GM19468 (cell line): ENCODE measurements at regions not wholly inside any gene's neighbourhood (a gene's known extent, or its start where the extent isn't known, plus 50 kb on each side); places are given as distances from the start of the nearest gene placed in this dataset.
"Not testable (repeated sequence)": the region's sequence is repeated elsewhere in the genome, so short reads cannot be mapped to it uniquely, and the experiment has no call there.

Experiments used
- ATAC-seq: cut with Tn5 transposase; IDR thresholded peaks from one replicate; pipeline ENCODE4 v1.9.1; 2021; ENCODE audit warnings: mild to moderate bottlenecking, moderate library complexity, moderate number of reproducible peaks; ENCODE audit not compliant: unreplicated experiment; ENCODE audit errors: extremely low read depth

DNA sequence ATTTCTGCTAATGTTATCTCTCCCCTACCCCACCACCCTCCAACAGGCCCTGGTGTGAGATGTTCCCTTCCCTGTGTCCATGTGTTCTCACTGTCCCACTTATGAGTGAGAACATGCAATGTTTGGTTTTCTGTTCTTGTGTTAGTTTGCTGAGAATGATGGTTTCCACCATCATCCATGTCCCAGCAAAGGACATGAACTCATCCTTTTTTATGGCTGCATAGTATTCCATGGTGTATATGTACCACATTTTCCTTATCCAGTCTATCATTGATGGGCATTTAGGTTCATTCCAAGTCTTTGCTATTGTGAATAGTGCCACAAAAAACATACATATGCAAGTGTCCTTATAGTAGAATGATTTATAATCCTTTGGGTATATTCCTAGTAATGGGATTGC lies 104.5 kb downstream of the ZNF33B start:
- ATAC-seq: not testable (repeated sequence)

DNA sequence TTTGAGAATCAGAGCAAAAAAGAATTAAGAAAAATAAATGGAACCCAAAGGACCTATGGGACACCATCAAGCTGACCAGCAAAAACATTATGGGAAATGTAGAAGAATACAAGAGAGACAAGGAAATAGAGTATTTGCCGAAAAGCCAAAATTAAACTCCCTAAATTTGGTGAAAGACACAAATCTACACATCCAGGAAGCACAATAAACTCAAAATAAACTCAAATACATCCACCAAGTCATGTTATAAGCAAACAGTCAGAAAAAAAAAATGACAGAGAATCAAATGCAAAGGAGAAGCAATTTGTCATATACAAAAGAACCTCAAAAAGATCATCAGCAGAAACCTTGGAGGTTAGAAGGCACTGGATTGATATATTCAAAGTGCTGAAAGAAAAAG lies 105.4 kb downstream of the ZNF33B start:
- no peak for ATAC-seq

DNA sequence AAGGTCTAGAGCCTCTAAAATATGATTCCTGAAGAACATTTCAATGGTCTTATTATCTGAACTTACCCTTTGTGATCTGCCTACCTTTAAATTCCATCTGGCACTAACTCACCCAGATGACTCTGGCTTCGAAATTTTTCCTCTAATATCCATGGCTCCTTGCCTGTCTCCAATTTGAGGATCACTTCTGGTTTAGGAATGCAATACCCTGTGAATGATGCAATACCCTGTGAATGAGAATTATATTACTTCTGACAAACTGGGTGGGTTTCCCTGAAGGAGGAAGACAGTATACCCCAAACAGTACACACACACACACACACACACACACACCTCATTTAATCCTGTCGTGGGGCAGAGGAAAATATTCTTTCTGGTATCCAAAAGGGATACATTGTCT lies 115.3 kb downstream of the ZNF33B start:
- ATAC-seq: no peak

DNA sequence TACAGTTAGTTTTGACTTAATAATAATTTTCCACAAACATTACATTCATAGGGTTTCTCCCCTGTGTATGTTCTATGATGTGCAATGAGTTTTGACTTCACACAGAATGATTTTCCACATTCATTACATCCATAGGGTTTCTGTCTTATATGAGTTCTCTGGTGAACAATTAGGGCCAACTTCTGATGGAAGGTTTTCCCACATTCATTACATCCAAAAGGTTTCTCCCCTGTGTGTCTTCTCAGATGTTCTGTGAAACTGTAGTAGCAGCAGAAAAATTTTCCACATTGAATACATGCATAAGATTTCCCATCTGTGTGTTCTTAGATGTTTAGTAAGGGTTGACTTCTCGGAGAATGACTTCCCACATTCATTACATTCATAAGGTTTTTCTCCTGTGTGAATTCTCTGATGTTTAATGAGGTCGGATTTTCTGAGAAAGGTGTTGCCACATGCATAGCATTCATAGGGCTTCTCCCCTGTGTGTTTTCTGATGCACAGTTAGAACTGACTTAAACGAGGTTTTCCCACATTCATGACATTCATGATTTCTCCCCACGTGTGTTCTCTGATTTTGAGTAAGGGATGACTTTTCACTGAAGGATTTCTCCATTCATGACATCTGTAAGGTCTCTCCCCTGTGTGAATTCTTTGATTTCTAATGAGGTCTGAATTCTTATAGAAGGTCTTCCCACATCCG lies 118.5 kb downstream of the ZNF33B start:
- no peak for ATAC-seq

DNA sequence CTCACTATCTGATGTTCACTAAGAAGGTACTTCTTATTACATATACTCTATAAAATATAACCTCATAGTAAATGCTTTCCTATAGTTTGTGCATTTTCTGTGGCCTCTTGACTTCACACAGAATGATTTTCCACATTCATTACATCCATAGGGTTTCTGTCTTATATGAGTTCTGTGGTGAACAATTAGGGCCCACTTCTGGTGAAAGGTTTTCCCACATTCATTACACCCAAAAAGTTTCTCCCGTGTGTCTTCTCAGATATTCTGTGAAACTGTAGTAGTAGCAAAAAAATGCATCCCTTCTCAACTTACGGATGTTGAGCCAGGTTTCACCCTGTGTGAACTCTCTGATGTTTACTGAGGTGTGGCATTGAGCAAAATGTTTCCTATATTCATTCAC lies 119.3 kb downstream of the ZNF33B start:
- no peak for ATAC-seq

DNA sequence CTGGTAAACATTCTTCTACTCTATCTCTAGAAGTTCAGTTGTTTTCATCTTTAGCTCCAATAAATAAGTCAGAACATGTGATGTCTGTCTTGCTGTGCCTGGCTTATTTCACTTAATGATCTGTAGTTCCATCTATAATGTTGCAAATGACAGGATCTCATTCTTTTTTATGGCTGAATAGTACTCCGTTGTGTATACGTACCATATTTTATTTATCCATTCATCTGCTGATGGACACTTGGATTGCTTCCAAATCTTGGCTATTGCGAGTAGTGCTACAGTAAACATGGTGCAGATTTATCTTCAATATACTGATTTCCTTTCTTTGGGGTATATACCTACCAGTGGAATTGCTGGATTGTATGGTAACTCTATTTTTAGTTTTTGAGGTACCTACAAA lies 124.4 kb downstream of the ZNF33B start:
- no peak for ATAC-seq

DNA sequence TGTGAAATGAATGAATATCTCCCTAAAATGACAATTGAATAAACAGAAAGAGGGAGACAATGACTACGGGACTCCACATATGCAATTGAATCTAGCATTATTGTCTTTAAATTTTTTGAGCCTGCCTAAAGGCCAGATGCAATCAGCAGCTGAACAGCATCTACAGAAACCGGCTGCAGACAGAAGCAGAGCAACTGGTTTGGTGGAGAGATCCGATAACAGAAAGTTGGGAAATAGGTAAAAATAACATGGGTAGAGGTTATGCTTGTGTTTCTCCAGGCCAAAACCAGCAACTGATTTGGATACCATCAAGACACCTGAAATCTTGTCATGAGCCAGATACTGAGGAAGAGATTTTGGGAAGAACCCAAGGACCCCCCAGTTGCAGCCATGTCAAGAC lies 146.6 kb downstream of the ZNF33B start:
- ATAC-seq: no peak

DNA sequence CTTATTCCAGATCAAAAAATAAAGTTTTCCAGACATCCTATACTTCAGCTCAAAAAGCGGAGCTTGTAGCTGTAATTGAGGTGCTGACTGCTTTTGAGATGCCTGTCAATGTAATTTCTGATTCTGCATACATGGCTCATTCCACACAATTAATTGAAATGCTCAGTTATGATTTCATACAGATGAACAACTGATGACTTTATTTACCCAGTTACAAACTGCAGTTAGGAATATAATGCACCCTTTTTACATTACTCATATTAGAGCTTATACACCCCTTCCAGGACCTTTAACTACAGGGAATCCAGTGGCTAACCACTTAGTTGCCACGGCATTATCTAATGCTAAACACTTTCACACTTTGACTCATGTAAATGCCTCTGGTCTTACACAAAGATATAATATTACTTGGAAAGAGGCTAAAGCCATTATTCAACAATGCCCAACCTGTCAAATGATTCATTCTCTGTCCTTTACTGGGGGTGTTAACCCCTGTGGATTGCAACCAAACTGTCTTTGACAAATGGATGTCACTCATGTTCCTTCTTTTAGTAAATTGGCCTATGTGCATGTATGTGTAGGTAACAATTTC lies 147.3 kb downstream of the ZNF33B start:
- ATAC-seq: no peak

DNA sequence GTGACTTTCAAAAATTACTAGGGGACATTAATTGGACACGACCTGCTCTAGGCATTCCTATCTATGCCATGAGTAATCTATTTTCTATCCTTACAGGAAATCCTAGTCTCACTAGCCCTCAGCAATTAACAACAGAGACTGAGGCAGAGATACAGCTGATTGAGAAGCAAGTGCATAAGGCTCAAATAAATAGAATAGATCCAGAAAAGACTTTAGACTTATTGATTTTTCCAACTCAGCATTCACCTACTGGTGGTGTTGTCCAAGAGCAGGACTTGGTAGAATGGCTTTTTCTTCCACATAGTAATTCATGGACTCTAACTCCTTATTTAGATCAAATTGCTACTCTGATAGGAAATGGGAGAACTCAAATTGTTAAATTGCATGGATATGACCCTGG lies 148.0 kb downstream of the ZNF33B start:
- ATAC-seq: no peak

DNA sequence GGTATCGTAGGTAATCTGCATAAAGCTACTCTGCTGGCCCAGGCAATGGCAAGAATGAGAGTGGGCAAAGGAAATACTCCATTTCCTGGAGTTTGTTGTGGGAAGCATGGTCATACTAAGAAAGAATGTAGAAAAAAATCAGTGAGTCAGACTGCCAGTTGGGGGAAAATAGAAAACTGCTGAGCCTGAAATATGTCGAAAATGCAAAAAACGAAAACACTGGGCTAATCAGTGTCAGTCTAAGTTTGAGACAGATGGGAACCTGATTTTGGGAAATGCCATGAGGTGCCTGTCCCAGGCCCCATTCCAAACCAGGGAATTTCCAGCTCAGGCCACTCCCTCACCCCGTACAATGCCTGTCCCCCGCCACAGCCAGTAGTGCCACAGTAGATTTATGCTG lies 150.0 kb downstream of the ZNF33B start:
- no peak for ATAC-seq

DNA sequence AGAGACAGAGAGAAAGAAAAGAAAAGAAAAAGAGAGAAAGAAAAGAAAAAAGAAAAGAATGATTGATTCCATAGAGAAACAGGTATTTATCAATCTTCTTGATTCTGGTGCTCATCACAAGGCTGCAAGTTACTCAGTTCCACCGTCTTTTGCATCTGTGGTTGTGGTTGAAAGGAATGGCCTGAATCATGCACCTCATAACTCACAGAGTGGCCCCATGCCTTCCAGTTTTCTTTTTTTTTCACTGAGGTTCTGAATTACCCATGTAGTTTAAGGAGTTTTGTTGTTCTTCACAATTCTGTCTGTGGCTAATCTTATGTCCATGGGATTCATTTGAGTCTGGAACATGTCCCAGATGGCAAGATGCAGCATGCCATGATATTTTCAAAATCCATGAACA lies 156.0 kb downstream of the ZNF33B start:
- no peak for ATAC-seq

DNA sequence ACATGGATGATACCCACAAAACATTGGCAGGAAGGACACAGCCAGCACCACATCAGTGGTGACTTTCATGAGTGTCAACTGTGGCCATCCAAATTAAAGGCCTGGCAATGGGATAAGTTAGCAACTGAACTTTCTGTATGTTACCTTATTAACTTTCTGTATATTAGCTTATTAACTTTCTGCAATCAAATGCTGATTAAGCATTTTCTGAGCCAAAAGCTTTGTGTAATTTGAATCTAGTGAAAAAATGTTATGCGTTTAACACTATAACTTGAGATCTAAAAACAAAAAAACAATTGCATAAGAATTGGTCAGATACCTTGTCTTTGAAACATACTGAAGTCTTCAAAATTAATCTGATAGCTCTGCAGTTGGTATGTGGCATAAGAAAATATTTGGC lies 159.3 kb downstream of the ZNF33B start:
- ATAC-seq: no peak

DNA sequence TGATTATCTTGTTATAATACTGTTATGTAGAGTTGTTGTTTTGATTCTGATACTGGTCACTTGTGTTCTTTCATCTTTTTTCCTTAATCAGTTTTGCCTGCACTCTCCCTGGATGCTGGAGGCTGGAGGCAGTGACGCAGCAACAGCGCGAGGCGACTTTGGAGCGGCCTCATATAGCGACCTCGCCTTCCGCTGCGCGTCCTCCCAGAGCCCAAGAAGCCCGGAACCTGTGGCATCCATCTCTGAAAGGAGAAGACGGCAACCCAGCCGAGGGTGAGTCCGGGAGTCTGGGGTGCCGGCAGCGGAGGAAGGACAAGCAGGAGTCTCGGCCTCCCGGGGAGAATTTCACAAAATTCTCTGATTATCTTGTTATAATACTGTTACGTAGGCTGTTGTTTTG lies 161.2 kb downstream of the ZNF33B start:
- no peak for ATAC-seq

DNA sequence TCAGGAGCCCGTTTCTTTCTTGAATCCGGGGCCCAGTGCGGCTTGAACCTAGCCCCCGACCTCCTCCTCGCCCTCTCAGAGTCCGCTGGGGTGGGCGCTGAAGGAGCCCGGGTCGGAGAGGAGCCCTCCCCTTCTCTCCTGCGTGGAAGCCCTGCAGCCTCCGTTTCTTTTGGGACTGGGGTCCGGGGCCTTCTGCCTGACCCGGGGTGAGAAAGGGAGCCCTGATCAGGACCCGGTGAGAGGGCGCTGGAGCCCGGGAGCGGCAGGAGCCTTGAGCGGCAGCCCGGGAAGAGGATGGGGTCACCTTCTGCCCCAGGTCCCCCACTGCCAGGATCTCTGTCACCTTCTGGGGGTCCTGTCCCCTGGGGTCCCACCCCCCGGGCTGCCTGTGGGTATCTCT lies 162.3 kb downstream of the ZNF33B start:
- ATAC-seq: no peak

DNA sequence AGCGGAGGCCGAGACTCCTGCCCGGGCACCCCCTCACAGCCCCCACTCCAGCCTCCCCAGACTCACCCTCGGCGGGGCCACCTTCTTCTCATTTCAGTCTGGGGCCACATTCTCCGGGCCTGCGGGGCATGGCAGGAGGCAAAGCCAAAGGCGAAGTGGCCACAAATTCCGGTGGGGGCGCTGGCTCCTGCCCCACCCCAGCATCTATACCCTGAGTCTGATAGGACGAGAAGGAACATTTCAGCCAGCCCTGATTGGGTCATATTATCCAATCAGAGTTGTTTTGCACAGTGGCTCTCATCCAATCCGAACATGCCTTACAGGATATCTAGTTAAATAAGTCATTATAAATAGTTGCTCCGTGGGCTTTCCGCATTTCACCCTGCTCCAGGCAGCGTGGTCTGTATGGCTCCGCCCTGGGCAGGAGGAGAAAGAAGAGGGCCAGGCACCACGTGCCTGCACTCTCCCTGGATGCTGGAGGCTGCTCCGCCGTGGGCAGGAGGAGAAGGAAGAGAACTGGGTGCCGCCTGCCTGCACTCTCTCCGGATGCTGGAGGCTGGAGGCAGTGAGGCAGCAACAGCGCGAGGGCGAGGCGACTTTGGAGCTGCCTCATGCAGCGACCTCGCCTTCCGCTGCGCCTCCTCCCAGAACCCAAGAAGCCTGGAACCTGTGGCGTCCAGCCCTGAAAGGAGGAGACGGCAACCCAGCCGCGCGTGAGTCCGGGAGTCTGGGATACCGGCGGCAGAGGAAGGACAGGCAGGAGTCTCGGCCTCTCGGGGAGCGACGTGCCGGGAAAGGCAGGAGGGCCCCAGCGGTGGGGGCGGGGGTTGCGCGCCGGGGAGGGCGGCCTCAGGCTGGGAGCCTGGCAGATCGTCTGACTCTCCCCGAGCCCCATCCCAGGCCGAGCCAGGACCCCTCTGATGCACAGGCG lies 162.9 kb downstream of the ZNF33B start:
- no peak for ATAC-seq

DNA sequence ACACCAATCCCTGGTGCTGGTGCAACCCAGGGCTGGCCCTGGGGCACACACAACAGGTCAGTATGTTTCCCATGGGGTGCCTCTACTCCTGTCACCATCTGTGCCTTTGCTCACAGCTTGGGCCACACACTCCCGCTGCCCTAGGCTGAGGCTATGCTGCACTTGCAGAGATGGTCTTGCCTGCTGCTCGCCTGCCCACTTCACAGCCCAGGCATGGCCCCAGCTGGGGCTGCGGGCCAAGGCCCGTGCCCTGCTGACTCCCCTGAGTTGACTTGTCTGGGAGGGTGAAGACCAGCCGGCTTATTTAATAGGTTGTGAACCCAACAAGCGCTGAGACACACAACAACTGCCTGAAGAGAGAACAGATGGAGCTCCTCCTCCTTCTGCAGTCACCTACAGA lies 184.1 kb downstream of the ZNF33B start:
- no peak for ATAC-seq

DNA sequence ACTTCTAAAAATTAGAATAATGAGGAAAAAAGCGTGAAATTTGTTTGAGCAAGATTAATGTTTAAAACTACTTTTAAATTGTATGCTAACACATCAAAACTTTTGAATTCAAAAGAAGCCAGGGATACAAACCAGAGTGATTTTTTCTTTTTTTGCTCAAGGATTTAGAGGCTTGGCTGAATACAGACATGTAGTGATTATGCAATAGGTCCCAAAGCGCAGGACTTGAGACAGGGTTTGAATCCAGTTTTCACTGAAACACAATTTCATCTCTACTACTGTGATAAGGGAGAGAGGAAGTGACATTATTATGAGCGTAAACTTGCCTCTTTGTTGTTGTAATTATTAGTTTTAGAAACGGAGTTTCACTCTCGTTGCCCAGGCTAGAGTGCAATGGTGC lies 207.3 kb downstream of the ZNF33B start:
- ATAC-seq: no peak

DNA sequence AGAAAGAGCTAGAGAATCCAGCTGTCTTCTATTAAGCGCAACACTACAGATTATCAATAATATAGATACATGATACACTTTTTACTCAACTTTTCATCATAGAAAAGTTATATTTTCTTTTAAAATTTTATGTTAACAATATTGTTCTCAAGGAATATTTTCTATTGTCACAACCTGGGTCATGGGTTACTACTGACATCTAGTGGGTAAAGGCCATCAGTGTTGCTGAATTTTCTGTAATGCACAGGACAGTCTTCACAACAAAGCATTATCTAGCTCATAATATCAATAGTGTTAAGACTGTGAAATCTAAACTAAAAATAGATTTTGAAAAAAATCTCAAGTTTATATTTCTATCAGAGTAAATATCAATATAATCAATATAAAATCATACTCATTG lies 209.8 kb downstream of the ZNF33B start:
- no peak for ATAC-seq

DNA sequence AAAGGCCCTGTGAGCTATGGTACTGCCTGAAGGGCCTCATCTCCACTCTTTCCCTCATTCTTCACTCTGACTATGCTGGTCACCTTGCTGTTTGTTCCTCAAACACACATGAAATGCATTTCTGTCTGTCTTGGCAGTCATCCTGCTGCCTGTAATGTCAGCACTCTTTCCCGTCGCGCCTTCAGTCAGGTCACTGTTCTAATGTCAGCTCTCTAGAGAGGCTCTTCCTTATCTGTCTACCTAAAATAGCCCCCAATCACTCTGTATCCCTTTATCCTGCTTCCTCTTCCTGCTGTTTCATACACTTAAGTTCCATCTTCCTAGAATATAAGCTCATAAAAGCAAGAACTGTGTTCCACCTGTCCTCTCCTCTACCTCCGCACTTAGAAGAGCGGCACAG lies 215.5 kb downstream of the ZNF33B start:
- ATAC-seq: no peak

DNA sequence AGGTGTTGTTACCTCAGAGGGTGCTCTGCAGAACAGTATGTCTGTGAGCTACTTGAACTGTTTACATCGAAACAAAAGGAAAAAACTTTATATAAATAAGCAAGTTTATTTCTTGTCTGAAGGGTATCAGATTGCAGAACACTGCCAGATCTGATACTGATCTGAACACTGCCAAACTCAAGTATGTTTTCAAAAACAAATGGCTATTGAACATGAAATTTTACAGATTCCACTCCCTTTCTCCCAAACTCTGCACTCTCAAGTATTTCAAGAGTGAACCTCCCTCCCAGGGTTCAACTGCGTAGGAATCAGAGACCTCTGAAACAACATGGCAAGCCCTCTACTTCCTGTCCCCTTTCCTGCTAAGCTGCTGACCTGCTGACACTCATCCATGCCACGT lies 216.6 kb downstream of the ZNF33B start:
- no peak for ATAC-seq

DNA sequence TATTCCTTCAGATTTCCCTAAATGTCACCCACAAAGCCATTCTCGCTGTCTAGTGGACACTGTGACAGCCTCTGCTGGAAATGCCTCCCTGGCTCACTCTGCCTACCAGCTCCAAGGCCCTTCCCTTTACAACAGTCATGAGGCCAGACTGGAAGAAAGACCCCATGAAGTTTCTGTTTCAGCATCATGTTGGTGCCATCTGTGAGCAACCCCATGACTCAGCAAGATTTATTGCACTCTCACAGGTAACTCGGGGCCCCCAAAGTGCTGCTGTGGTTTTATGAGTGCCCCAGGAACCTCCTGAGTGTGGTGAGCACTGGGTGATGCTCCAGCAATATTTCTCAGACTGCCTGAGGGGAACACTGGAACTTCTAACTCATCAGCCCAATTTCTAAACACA lies 218.6 kb downstream of the ZNF33B start:
- no peak for ATAC-seq
